ENCODE measurements at regions not wholly inside any gene's neighbourhood (a gene's known extent, or its start where the extent isn't known, plus 50 kb on each side); places are given as distances from the start of the nearest gene placed in this dataset.
"Not testable (repeated sequence)": the region's sequence is repeated elsewhere in the genome, so short reads cannot be mapped to it uniquely, and the experiment has no call there.

DNA sequence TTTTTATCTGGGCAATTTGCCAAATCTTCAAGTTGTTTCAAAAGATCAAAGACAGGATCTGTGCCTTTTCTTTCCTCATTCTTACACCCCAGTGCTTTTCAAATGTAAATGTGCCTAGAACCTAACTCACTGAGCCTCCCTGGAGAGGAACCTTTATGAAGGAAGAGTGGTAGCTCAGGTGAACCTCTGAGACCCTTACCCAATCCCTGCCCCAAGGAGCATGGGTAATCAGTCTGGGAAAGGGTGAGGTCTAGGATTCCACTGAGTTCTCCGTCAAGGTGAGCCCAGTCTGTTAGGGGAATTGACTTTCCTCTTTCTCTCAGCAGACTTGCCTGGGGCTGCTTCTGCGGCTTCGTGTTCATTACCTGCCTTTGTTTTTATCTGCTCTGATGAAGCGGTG is 88.1 kb upstream of the MAP4K4 start:
- no peak for DNase-seq

DNA sequence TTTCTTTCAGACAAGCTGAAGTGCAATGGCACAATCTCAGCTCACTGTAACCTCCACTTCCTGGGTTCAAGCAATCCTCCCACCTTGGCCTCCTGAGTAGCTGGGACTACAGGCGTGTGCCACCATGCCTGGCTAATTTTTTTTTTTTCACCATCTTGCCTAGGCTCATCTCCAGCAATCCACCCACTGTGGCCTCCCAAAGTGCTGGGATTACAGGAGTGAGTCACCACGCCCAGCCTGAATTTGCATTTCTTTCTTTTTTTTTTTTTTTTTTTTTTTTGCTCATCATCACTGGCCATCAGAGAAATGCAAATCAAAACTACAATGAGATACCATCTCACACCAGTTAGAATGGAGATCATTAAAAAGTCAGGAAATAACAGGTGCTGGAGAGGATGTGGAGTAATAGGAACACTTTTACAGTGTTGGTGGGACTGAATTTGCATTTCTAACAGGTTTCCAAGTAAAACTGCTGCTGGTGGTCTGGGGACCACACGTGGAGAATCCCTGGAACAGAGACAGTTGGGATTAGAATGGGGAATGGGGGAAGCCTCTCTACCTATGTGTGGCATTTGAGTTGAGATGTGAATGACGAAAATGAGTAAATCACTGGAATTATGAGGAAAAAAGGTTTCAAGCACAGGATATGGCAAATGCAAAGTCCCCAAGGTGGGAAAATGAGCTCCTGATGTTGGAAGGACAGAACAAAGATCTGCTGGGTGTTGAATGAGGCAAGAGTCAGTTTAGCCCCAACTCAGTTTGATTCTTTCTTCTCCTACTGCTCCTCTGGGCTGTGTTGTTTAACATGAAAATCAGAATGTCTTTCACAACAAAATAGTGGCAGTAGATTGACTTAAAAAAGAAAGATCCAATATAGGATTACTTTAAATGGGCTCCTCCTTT is 88.8 kb upstream of the MAP4K4 start:
- no peak for DNase-seq

DNA sequence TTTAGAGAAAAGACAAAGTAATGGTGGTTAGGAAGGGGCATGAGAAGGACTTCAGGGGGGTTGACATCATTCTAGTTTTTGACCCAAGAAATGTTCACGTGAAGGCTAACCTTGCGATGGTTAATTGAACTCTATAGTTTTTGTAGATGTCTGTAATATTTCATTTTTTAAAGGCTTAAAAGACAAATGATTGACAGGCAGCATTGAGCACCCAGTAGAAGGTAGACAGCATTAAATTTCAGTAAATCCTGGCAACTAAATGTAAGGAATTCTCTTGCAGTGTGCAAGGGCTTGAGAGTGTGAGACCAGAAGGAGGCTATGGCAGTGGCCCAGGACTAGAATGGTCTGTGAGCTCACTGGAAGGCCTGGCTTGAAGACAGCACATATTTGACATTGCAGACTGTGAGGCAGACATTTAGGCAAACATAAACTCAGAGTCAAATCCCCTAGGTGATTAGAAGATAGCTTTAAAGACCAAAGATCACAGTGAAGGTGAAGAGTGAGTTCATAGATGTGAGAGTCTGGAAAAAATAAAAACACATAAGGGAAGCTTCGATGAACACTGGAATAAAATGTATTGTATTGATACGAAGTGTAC is 100.1 kb upstream of the MAP4K4 start:
- no peak for DNase-seq

DNA sequence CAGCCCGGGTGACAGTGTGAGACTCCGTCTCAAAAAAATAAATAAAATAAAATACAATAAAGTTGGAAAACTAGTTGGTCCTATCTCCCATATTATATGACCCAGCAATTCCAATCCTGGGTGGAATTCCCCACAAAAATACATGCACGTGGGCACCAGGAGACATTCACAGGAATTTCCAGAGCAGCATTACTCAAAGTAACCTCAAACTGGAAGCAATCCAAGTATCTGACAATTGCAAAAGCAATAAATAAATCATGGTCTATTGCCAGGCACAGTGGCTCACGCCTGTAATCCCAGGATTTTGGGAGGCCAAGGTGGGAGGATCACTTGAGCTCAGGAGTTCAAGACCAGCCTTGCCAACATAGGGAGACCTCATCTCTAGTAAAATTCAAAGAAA is 101.2 kb upstream of the MAP4K4 start:
- DNase-seq = no peak

DNA sequence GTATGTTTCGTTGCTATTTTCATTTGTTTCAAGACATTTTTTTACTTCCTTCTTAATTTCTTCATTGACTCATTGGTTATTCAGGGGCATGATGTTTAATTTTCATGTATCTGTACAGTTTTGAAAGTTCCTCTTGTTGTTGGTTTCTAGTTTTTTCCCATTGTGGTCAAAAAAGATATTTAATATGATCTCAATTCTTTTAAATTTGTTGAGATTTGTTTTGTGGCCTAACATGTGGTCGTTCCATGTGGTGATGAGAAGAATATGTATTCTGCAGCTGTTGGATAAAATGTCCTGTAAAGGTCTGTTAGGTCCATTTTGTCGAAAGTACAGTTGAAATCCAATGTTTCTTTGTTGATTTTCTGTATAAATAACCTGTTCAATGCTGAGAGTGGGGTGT is 110.3 kb upstream of the MAP4K4 start:
- no peak for DNase-seq

DNA sequence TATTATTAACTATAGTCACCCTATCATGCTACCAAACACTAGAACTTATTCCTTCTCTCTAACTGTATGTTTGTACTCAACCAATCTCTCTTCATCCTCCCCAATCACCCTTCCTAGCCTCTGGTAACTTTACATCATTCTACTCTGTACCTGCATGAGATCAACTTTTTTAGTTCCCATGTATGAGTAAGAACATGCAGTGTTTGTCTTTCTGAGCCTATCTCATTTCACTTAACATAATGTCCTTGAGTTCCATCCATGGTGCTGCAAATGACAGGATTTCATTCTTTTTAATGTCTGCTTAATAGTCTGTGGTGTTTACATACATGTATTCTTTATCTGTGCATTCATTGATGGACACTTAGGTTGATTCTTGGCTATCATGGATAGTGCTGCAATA is 108.9 kb upstream of the RFX8 start:
- DNase-seq = no peak

DNA sequence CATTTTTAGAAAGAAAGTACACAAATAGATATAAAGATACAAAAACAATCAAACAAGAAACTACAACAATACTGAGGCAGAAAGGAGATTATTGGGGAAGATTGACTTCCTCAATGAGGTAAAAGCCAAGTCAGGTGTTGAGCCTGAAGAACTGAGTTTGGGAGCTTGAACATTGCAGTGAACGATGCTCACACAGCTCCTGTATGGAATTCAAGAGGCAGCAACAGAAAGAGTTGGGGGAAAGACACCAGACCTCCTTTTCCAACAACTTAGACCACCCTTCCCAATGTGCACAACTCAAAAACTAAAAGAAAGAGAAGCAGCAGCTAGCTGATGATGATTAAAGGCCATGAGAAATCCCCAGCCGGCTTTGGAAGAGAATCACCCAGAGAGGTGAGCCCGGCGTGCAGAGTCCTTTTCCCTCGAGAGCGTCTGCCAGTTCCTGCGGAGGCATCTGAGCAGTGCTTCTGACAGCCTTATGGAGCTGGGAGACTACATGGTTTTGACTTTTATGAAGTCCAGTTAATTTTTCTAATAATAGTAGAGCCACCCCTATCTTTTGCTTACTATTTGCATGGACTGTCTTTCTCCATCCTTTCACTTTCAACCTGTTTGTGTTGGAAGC is 106.9 kb upstream of the RFX8 start:
- no peak for DNase-seq

DNA sequence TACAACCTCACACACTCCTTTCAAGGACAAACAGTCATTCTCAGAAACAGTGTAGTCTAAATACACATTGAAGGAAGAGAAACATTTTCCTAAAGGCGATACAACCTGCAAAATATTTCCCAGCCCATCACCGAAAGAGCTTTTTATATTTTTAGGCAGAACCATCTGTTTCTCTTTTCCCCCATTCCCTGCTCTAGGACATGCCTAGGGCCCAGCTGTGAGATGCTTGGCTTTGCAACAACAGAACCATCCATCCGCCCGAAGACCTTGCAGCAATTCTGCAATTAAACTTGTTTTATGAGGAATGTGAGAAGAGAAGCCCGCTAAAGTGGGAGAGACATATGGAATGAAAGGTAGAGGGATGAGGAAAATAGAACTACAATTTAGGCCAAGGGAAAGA is 105.6 kb upstream of the RFX8 start:
- DNase-seq = no peak

DNA sequence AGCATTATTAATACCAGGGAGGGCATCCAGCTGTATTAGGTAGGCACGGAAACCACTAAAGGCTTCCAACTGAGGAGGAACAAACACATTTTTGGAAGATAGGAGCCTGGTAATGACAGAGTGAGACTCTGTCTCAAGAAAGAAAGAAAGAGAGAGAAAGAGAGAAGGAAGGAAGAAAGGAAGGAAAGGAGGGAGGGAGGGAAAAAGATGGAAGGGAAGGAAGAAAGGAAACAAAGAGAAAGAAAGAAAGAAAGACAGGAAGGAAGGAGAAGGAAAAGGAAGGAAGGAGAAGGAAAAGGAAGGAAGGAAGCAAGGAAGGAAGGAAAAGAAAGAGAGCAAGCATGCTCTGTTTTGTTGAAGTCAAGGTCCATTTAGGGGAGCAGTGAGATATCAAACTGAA is 103.8 kb upstream of the RFX8 start:
- no peak for DNase-seq

DNA sequence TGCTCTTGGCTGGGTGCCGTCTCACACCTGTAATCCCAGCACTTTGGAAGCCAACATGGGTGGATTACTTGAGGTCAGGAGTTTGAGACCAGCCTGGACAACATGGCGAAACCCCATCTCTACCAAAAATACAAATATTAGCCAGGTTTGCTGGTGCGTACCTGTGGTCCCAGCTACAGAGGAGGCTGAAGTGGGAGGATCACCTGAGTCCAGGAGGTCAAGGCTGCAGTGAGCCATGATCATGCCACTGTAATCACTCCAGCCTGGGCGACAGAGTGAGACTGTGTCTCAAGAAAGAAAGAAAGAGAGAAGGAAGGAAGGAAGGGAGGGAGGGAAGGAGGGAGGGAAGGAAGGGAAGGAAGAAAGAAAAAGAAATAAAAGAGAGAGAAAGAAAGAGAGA is 103.2 kb upstream of the RFX8 start:
- not testable (repeated sequence) for DNase-seq

DNA sequence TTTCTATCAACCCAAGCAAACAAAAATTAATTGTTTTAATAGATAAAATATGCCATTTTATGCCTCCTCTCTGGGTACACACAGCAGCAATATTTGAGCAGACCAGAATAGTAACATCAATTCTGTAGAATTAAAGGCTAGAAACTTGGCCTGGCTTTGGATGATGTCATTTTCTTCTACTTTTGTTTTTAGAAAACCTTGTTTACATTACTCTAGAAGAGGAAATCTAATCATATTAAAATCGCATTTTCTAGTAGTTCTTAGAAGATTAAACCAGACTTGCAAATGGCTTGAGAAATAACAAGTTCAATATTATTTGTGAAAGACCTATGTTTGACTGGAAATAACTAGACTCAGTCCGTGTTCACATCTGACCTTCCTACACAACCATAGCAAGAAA is 102.3 kb upstream of the RFX8 start:
- DNase-seq = no peak

DNA sequence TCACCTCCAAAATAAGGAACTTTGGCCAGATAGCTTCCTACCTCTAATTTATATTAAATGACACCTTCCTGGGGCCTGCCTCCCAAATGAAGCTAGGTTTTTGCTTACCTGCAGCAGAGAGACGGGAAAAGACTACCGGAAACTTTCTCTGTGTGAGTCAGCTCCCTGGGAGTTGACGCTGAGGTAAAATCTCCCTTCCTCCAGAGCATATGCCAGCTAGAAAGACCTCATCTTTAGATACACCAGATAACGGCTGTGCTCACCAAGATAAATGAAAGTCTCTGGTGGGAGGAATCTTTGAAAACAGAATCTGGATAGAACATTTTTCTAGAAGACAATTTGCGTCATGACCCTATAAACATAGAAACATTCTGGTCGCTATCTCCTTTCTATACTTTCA is 99.7 kb upstream of the RFX8 start:
- no peak for DNase-seq

DNA sequence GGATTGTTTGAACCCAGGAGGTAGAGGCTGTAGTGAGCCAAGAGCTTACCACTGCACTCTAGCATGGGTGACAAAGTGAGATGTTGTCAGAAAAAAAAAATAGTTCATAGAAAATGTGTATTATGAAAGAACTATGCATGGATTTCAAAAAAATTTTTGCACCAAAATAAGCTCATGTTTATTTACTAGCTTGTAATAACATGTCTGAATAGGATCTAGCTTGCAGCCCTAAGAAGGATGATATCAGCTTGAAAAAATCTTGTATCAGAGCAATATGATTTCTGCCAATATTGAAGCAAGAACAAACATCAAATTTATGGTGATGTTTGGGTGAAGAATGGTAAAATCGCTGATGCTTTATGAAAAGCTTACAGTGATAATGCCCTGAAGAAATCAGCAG is 97.0 kb upstream of the RFX8 start:
- no peak for DNase-seq

DNA sequence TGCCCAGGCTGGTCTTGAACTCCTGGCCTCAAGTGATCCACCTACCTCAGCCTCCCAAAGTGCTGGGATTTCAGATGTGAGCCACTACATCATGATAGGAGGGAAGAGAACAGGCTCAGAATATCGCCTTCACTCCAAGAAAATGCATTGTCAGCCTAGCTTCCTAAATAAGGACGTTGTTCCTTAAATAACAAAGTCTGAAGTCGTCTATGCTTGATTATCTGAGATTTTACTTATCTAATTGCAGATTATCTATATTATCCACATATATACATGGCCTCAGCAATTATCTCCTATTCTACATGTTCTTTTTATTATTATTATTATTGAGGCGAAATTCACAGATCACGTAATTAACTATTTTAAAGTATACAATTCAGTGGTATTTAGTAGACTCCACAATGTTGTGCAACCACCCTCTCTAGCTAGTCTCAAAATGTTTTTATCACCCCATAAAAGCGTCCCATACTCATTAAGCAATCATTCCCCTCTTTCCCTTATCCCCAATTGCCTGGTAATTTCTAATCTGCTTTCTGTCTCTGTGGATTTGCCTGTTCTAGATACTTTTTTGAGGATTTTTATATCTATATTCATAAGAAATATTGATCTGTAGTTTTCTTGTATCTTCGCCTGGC is 95.1 kb upstream of the RFX8 start:
- DNase-seq = no peak

DNA sequence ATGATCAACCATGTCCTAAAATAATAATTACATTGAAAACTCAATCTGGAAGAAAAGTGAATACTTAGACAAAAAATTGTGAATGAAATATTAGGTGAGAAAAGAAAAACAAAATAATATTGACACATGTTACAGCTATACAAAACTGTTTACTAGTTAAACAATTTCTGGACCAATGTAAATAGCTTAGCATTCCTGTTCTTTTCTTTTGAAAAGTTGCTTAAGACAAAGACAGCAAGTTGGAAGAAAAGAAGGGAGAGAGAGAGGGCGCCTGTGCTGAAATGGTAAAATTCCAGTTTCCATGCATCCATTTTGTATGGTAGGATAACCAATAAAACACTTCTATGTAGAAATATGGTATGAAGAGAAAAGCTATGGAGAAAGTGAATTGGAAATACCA is 94.1 kb upstream of the RFX8 start:
- DNase-seq = no peak

DNA sequence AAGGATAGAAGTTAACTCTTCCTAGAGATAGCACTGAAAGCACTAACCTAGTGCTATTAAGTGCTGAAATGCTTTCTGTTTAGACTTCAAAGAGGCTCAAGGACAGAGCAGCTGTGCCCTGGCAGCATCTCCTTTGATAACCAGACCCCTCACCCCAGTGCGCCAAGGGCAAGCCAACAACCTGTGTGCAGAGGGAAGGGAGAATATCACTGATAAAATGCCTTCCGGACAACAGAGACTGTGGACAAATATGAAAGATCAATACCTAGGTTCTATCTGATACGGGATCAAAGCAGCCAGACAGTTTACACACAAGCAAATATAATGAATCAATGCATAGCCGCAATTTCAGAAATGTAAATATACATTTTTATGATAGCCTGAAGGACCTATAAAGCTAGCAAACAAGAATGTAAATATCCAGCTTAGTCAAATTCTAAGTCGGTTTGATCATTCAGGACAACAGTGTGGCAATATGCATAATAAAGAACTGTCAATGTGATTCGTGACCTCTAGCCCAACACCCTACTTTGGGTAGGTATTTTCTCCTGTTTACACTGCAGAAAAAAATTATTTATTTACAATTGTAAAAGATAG is 91.8 kb upstream of the RFX8 start:
- DNase-seq = no peak

DNA sequence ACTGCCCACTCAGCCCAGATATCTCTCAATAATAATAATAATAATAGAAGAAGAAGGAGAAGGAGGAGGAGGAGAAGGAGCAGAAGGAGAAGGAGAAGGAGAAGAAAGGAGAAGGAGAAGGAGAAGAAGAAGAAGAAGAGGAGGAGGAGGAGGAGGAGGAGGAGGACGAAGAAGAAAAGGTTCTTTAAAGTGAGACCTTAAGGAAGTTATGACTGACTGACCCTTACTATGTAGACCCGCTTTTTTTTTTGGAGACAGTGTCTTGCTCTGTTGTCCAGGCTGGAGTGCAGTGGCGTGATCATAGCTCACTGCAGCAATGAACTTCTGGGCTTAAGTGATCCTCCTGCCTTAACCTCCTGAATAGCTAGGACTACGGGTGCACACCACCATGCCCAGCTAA is 88.9 kb upstream of the RFX8 start:
- DNase-seq = no peak

DNA sequence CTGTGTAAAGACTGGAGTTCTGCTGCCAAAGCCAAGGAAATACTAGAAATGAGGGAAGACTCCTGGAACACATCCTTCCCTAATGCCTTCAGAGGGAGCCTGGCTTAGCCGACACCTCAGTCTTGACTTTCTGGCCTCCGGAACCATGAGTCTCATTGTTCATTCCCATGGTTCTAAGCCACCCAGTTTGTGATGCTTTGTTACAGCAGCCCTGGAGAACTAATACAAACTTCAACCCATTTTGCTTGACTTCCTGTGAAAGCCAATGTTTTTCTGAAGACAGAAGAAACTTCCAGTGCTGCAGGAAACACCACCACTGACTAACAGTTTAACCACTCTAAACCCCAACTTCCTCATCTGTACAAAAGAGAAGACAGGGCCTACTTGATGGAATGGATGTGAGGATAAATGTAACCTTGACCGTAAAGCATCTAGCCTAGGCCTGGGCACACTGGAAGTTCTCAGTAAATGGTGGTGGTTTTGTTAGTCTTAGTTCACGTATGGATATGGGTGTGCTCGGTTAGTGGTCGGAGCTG is 85.9 kb upstream of the RFX8 start:
- DNase-seq = peak; percentile 10

DNA sequence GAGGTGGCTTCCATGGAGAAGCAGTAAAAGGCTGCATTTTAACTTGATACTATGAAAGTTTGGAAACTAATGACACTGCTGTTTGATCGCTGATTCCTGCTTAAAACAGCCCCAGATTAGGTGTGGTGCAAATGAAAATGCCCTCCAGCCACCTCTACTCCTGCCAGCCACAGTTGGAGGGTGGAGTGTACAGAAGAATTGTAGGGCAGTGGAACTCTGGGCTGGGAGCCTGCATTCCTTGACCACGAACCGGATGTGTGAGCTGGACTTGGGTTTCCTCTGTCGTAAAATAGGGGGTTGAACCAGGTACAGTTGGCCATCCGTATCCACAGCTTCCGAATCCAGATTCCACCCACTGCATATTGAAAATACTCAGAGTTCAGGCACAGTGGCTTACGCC is 84.6 kb upstream of the RFX8 start:
- DNase-seq = no peak

DNA sequence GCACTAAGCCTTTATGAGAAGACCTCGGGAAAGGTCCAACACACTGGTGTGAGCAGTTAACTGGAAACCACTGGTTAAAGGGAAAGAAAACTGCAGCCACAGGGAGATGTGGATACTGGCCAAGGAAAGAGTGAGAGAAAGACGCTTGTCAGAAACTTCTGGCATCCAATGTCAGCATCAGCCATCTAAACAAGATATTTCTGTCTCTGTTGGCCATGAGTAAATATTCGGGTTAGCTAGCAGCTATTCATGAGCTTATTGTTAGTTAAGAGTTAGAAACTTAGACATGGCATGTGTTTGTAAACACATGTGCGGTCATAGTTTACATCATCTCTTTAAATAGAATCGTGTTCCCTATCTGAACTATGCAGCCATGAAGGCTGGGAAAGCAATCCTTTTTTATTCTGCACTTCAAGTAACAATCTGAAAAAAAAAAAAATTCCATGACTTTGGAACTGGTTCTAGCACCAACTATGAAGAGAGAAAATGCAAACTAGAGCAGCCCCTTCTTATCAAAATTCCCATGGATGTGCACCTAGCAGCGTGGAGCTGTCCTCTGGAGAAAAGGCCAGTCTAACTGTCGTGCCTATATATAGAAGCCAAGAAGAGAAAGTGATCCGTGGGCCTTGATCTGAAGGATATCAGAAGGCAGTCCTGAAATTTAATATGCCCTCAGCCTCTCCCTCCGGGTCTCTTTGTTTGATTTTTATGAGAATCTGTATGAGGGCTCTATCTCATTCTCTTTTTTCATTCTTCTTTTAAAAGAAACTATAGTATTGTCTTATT is 84.0 kb upstream of the RFX8 start:
- DNase-seq = no peak

DNA sequence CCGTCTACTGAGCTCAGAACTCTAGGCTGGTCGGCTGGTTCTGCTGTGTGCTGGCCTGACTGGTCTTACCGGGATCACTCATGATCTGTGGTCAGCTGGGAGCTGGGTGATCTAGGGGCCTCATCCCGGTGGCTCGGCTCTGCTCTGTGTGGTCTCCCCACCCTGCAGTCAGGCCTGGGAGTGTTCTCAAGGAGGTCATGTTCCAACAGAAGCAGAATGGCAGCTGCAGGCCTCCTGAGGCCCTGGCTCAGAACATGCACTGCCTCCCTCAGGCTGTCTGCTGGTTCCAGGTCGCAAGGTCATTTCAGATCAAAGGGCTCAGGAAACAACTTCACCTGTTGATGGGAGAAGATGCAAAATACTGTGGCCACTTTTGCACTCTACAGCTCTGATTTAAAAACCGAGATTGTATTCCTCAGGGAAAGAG is 81.1 kb upstream of the RFX8 start:
- no peak for DNase-seq

DNA sequence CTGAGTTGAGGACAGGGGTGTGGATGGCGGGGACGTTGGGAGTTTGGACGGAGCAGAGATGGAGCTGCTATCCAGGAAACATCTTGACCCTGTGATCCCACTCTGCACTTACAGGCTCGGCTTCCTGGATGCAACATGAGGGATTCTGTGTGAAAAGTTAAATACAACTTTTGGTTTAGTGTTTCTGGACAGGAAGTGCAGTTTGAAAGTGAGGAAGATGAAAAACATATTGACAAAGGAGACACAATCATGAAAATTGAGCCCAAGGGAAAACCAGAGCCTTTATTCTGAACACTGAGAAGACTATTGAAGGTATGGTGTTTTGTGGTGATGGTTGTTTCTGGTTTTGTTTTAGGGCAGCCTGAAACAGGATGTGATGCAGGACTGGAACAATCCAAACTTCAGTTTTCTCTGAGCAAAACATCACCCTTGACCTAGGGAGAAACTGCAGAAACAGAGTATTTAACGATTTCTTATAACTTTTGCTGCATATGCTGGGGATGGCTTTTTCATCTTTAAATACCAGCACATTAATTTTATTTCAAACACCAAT is 76.5 kb upstream of the RFX8 start:
- DNase-seq = no peak

Measured in CD4-positive, alpha-beta T cell treated with Interleukin-17A for 1 hour (primary cell).